NOMO-1 (cell line): ENCODE measurements at regions not wholly inside any gene's neighbourhood (a gene's known extent, or its start where the extent isn't known, plus 50 kb on each side); places are given as distances from the start of the nearest gene placed in this dataset.
"Not testable (repeated sequence)": the region's sequence is repeated elsewhere in the genome, so short reads cannot be mapped to it uniquely, and the experiment has no call there.

Experiments
- DNase-seq, 2 experiments: peaks; one replicate each; lab custom pipeline; 2025; ENCODE audit not compliant: unreplicated experiment in 2 of 2; lab: John Stamatoyannopoulos, UW

DNA sequence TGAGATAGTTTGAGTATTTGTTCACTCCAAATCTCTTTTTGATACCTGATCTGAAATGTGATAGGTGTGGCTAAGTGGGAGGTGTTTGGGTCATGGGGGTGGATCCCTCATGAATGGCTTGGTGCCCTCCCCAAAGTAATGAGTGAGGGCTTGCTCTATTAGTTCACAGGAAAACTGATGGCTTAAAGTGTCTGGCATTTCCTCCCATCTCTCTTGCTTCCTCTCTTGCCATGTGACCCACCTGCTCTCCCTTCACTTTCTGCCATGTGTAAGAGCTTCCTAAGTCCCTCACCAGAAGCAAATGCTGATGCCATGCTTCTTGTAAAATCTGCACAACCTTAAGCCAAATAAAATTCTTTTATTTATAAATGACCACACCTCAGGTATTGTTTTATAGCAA lies 61.1 kb downstream of the MAD2L1 start:
- no peak for DNase-seq

- DNase-seq = no peak
Measured at GRCh38 chr4:120005076-120005475, 61.6 kb downstream of the MAD2L1 start.

DNA sequence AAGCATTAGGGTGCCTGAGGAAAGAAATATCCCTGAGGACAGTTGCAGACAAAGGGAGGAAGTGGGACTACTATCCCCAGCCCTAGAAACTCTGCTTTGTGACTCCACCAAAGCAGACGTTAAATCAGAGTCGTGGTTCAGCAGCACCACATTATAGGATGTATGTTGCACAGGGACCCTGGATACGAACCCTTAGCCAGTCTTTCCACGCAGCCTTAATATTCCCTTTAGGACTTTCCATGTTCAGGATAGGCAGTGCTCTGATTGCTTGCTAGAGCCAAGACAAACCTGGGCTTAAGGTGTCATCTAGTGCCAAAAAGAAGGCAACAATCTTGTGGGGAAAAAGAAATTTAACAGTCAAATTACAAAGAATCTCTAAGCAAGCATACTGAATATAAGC lies 62.6 kb downstream of the MAD2L1 start:
- DNase-seq = no peak

DNA sequence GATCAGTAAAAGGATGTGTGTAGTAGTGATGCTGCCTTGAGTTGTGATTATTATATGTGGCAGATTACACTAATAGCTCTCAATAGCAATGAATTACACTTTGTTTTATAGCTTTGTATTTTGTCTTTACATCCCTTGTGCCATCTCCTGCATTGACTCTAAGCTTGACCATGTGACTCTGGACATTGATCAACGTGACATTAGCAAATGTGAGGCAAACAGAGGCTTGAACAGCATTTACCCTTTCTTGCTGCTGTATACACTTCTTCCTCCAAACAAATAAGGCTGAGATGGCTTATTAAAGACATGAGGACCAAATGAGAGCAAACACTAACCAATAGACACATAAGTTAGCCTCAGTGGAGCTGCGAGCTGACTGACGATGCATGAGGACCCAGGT lies 63.5 kb downstream of the MAD2L1 start:
- DNase-seq = no peak

GRCh38 chr4:120001850-120002249 lies 64.8 kb downstream of the MAD2L1 start:
- DNase-seq = no peak

- DNase-seq = no peak
Measured at GRCh38 chr4:120000591-120001296, 65.9 kb downstream of the MAD2L1 start.

GRCh38 chr4:119996024-119996423 lies 70.6 kb downstream of the MAD2L1 start:
- not testable (repeated sequence) for DNase-seq

GRCh38 chr4:119984996-119985395 lies 81.7 kb downstream of the MAD2L1 start:
- DNase-seq = no peak

- DNase-seq = no peak
Measured at GRCh38 chr4:119982756-119983155, 83.9 kb downstream of the MAD2L1 start.

DNA sequence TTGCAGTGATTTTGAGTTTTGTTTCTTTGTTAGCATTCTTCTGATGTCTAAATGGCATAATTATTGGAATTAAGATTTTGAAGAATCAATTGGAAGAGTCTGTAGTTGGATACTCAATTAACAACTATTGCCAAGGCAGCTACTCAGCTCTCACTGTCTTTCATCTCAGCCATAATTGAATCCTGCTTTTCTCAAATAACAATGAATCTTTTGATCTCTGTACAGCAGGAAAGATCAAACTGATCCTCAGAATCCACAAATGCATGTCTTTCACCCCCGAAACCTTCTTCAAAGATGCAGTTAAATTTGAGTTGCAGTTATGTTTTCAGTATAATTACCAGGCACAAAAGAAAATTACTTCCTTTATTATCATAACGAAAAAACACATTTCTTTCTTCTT lies 86.2 kb downstream of the MAD2L1 start:
- no peak for DNase-seq

DNA sequence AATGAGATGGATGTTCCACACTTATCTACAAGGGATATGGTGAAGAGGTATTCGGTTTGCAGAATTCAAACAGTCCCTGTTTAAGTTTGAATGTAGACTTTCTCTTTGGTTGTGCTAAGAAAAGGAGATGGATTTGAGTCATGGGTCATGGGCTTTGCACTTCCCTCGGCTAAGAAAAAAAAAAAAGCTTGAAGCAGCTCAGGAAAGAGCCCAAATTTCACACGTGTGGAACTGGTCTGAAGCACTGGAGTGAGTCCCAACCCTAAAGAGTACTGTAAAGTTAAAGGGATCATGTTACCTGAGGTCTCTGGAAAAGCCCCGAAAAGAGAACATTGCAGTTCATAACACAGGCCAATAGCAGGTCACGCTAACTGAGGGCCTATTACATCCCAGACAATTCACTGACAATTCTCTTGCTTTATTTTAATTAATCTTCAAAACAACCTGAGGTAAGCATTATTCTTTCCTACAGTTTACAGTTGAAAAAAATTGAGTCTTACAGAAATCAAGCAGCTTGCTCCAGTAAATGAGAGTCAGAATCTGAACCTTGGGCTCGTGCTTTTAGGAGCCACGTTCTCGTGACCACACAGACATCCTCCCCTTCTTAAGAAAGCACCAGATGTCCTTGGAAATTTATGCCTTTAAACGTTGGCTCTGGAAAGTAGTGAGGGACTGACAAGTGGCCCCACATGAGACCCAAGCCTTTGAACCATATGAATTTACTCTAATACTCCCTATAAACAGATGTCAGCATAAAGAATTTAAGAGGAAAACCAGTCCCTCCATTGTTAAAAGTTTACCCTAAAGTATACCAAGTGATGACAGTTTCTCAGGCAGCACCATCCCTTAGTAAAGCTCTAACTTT lies 89.3 kb downstream of the MAD2L1 start:
- no peak for DNase-seq

DNA sequence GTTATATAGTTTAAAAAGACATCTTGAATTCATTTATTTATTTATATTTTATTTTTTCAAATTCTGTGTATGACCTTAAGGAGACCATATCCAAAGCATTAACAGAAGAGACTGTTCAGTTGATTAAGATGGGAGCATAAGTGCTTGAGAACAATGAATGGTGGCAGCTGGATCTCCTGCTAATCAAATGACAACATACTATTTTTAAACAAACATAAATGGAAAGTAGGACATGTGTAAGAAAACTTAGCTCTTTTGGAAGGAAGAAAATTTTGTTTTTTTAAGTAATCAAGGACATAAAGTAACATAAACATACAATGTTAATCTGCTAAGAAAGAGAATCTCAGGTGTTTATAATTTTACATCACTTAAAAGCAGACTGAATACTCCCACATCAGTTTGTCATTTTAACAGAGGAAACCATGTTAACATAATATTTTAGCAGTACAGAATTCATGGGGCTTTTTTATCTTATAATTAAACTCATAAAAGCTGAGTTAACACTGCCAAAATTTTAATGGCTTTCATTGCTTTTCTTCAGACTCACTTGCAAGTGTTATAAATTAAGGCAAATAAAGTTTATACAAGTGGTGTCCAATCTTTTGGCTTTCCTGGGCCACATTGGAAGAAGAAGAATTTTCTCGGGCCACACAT lies 95.1 kb downstream of the MAD2L1 start:
- no peak for DNase-seq

DNA sequence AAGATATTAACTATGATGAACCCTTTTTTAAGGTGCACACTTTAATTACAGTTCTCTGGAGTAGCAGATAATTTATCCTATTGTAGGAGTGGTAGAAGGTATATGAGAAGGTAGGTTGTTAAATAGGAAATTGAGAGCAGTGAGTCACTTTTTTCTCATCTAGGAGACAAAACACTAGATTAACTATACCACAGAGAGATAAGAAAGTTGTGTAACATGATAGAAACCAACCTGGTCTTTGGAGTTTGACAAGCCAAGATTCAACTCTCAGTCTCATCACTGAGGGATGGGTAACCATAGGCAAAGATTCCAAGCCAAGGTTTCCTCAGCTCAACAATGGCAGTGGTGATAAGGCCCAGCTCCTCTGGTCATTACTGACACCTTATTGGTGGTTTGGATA lies 104.0 kb downstream of the MAD2L1 start:
- no peak for DNase-seq

GRCh38 chr4:119958983-119959382 lies 107.7 kb downstream of the MAD2L1 start:
- DNase-seq = no peak

- DNase-seq = no peak
Measured at GRCh38 chr4:119955256-119955655, 111.4 kb downstream of the MAD2L1 start.

- not testable (repeated sequence) for DNase-seq
Measured at GRCh38 chr4:119954487-119954886, 112.2 kb downstream of the MAD2L1 start.

GRCh38 chr4:119946359-119946758 lies 120.3 kb downstream of the MAD2L1 start:
- no peak for DNase-seq

DNA sequence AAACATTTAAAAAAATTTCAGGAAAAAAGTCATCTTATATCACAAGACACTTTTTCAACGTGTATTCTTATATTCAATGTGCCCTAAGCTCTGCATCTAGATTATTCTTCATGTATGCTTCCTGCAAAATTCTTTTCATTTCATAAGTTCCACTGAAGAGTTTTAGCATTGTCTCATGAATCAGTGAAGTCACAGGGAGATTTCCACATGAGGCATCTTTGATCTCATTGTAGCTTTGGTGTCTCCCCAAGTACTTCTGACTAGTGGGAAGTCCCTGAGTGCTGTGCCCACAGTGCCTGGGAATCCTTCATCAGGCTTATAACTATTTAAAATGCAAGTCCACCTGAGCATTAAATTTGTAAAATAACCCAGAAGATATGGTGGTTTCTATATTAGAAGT lies 123.8 kb downstream of the MAD2L1 start:
- DNase-seq = no peak

GRCh38 chr4:119940557-119940956 lies 126.1 kb downstream of the MAD2L1 start:
- no peak for DNase-seq

- DNase-seq = no peak
Measured at GRCh38 chr4:119939071-119939995, 127.3 kb downstream of the MAD2L1 start.

GRCh38 chr4:119937746-119938145 lies 128.9 kb downstream of the MAD2L1 start:
- DNase-seq = no peak
